ENCODE measurements at regions not wholly inside any gene's neighbourhood (a gene's known extent, or its start where the extent isn't known, plus 50 kb on each side); places are given as distances from the start of the nearest gene placed in this dataset.
A peak's percentile ranks its signal among the peaks of the same experiment; 100 is the strongest.
"Not testable (repeated sequence)": the region's sequence is repeated elsewhere in the genome, so short reads cannot be mapped to it uniquely, and the experiment has no call there.

DNA sequence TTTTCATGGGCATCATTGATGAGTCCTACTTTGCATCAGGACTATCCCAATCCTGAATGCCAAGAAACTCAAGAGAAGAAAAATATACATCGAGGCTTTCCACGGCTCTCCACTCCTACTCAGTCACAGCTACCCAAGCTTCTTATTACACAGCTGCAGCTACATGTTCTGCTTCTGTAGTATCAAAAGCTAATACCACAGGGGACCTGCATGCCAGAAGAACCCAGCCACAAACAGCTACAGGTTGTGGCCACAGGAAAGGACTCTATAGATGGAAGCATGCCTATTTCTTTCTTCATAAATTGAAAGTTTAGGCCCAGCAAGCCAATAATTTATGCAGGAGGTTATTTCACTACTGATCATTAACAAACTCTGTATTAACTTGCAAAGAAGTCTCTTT, 209.7 kb upstream of the EGLN3 start:
- H3K27me3 ChIP-seq (ENCODE audit: low read depth): no peaks in the 10 kb centered on the region
- intact Hi-C loops (cut with DNase I): no loop called here
- TF ChIP-seq, protein P1, sequence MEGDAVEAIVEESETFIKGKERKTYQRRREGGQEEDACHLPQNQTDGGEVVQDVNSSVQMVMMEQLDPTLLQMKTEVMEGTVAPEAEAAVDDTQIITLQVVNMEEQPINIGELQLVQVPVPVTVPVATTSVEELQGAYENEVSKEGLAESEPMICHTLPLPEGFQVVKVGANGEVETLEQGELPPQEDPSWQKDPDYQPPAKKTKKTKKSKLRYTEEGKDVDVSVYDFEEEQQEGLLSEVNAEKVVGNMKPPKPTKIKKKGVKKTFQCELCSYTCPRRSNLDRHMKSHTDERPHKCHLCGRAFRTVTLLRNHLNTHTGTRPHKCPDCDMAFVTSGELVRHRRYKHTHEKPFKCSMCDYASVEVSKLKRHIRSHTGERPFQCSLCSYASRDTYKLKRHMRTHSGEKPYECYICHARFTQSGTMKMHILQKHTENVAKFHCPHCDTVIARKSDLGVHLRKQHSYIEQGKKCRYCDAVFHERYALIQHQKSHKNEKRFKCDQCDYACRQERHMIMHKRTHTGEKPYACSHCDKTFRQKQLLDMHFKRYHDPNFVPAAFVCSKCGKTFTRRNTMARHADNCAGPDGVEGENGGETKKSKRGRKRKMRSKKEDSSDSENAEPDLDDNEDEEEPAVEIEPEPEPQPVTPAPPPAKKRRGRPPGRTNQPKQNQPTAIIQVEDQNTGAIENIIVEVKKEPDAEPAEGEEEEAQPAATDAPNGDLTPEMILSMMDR (IDR thresholded peaks at IDR 0.05): no peak
- H3K4me3 ChIP-seq: no peak overlapping the region
- ATAC-seq (no peak), DNase-seq (no peak)
- H3K9me3 ChIP-seq: no peaks in the 10 kb centered on the region
- no peak overlapping the region for H3K27ac ChIP-seq
- no peaks in the 10 kb centered on the region for H3K4me1 ChIP-seq
- no peaks in the 10 kb centered on the region for H3K36me3 ChIP-seq

DNA sequence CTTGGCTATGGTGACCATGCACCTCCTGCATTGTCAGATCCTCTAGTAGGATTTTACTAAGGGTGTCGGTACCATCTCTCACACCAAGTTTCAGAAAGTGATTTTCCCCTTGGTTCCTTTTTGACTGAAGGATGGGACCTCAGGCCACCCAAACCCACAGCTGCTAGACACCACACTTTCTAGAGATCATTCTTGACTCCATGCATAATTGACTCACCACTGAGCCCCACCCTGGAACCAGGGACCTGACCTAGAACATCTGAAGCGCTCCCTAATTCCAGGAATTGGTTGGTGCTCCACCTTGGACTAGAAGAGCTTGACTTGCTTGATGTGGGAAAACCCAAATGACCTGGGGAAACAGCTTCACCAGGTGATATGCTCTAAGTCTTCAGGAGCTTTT, 206.8 kb upstream of the EGLN3 start:
- intact Hi-C loops (cut with DNase I): no loop called here
- Histone ChIP-seq H3K36me3 (no peaks in the 10 kb centered on the region), H3K9me3 (no peaks in the 10 kb centered on the region), H3K27ac (no peak overlapping the region), H3K4me1 (no peaks in the 10 kb centered on the region), H3K27me3 (ENCODE audit: low read depth) (no peaks in the 10 kb centered on the region), H3K4me3 (no peak overlapping the region)
- no peak for ATAC-seq
- TF ChIP-seq, protein P1 (IDR thresholded peaks at IDR 0.05): no peak
- no peak for DNase-seq

DNA sequence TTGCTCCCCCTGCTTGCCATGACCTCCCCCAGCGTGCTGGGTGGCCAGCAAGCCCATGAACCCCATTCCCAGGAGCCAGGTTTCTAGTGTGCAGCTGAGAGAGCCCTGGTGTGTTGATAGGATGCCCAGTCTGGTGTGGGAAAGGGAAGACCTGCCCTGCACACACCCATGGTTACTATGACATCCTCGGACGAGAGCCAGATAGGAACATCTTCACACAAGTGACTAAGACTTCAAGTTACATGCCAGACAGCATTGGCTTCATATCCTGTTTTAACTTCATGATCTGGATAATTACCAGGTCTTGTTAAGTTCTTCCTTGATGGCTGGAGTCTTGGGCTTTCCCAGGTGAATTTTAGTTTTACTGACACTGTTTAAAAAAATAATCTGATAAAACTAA, 196.6 kb upstream of the EGLN3 start:
- TF ChIP-seq, protein P1 (IDR thresholded peaks at IDR 0.05): no peak
- Histone ChIP-seq H3K27ac (no peak overlapping the region), H3K4me3 (no peak overlapping the region), H3K4me1 (no peaks in the 10 kb centered on the region), H3K27me3 (ENCODE audit: low read depth) (no peaks in the 10 kb centered on the region), H3K36me3 (no peaks in the 10 kb centered on the region), H3K9me3 (peaks cover 16% of the 10 kb centered on the region)
- no peak for DNase-seq
- ATAC-seq: peak in 1 of 2 donors; percentile 35
- intact Hi-C loops (cut with DNase I): no loop called here

DNA sequence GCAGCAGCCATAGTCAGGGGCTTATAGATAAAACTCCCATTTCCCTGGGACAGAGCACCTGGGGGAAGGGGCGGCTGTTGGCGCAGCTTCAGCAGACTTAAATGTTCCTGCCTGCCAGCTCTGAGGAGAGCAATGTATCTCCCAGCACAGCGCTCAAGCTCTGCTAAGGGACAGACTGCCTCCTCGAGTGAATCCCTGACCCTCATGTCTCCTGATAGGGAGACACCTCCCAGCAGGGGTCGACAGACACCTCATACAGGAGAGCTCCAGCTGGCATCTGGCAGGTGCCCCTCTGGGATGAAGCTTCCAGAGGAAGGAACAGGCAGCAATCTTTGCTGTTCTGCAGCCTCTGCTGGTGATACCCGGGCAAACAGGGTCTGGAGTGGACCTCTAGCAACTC, 189.3 kb upstream of the EGLN3 start:
- H3K27ac ChIP-seq; DNase-seq; H3K4me3 ChIP-seq; H3K27me3 ChIP-seq (ENCODE audit: low read depth); H3K36me3 ChIP-seq; ATAC-seq; intact Hi-C loops (cut with DNase I): not testable (repeated sequence)
- peaks cover 24% of the 10 kb centered on the region for H3K4me1 ChIP-seq
- peaks cover 23% of the 10 kb centered on the region for H3K9me3 ChIP-seq

DNA sequence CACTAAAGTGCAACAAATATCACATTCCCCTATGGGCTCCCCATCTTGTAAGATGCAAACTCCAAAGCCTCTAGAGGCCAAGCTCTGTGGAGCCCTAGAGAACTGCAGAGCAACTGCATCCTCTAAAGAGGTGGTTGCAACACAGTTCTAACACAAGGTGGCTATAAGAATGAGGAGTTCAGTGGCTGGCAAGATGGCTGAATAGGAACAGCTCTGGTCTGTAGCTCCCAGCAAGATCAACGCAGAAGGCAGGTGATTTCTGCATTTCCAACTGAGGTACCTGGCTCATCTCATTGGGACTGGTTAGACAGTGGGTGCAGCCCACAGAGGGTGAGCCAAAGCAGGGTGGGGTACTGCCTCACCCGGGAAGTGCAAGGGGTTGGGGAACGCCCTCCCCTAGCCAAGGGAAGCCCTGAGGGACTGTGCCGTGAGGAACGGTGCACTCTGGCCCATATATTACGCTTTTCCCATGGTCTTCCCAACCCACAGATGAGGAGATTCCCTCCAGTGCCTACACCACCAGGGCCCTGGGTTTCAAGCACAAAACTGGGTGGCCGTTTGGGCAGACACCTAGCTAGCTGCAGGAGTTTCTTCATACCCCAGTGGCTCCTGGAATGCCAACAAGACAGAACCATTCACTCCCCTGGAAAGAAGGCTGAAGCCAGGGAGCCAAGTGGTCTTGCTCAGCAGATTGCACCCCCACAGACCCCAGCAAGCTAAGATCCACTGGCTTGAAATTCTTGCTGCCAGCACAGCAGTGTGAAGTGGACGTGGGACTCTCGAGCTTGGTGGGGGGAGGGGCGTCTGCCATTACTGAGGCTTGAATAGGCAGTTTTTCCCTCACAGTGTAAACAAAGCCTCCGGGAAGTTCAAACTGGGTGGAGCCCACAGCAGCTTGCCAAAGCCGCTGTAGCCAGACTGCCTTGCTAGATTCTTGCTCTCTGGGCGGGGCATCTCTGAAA, 188.6 kb upstream of the EGLN3 start:
- H3K4me1 ChIP-seq: peaks cover 24% of the 10 kb centered on the region
- H3K36me3 ChIP-seq; H3K4me3 ChIP-seq; intact Hi-C loops (cut with DNase I); H3K27ac ChIP-seq: not testable (repeated sequence)
- peaks cover 17% of the 10 kb centered on the region for H3K9me3 ChIP-seq
- DNase-seq: peak; percentile 76
- peak; percentile 66 to 74 for ATAC-seq
- peaks cover 12% of the 10 kb centered on the region for H3K27me3 ChIP-seq (ENCODE audit: low read depth)

DNA sequence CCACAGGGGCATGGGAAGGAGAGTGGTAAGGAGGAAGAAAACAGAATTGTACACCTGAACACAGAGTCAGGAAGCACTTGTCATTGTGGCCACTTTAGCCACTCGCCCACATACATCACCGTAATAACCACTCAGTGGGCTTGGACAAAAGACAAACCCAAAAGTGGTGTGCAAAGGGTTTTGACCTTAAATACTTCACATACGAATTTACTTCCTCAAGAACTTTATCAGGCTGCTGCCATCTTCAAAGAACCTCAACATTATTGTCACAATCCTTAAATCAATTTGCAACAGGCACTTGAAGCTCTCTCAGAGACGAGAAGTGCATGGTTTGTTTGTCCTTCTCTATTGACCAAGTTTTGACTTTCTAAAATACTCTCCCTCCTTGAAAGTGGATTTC, 187.3 kb upstream of the EGLN3 start:
- intact Hi-C loops (cut with DNase I): no loop called here
- DNase-seq (no peak), ATAC-seq (peak; percentile 91 to 96)
- Histone ChIP-seq H3K4me3 (no peak overlapping the region), H3K4me1 (peaks cover 24% of the 10 kb centered on the region), H3K27me3 (ENCODE audit: low read depth) (peaks cover 15% of the 10 kb centered on the region), H3K9me3 (peaks cover 14% of the 10 kb centered on the region), H3K36me3 (no peaks in the 10 kb centered on the region), H3K27ac (no peak overlapping the region)
- TF ChIP-seq, protein P1 (IDR thresholded peaks at IDR 0.05): no peak

Measured in lower lobe of right lung (tissue), 2 donors.